DMS153 treated with DMSO at 0.1 percent for 48 hours (cell line): ENCODE measurements at regions not wholly inside any gene's neighbourhood (a gene's known extent, or its start where the extent isn't known, plus 50 kb on each side); places are given as distances from the start of the nearest gene placed in this dataset.

ENCODE experiments used
- DNase-seq: peaks from one replicate; lab custom pipeline; 2025; ENCODE audit not compliant: unreplicated experiment; lab: John Stamatoyannopoulos, UW

GRCh38 chr11:36874291-36874690, 276.3 kb upstream of the RAG2 start:
- no peak for DNase-seq

- no peak for DNase-seq
These were observed 272.3 kb upstream of the RAG2 start for GRCh38 chr11:36870361-36870760.

GRCh38 chr11:36868380-36868779, 270.3 kb upstream of the RAG2 start:
- DNase-seq, result no peak

- no peak for DNase-seq
These were observed 267.8 kb upstream of the RAG2 start for GRCh38 chr11:36865846-36866245.

GRCh38 chr11:36854875-36855274, 256.8 kb upstream of the RAG2 start:
- no peak for DNase-seq

GRCh38 chr11:36848660-36849059, 250.6 kb upstream of the RAG2 start:
- no peak for DNase-seq

- no peak for DNase-seq
These were observed 242.3 kb upstream of the RAG2 start for GRCh38 chr11:36840378-36840777.

- DNase-seq, result no peak
These were observed 239.9 kb upstream of the RAG2 start for GRCh38 chr11:36837831-36838437.

GRCh38 chr11:36825251-36825650, 227.2 kb upstream of the RAG2 start:
- DNase-seq, result no peak

GRCh38 chr11:36824349-36824748, 226.3 kb upstream of the RAG2 start:
- no peak for DNase-seq

- no peak for DNase-seq
These were observed 224.8 kb upstream of the RAG2 start for GRCh38 chr11:36822829-36823228.

- DNase-seq, result no peak
These were observed 220.4 kb upstream of the RAG2 start for GRCh38 chr11:36818410-36818809.

- DNase-seq, result no peak
These were observed 219.4 kb upstream of the RAG2 start for GRCh38 chr11:36817336-36817965.

- no peak for DNase-seq
These were observed 211.3 kb upstream of the RAG2 start for GRCh38 chr11:36809303-36809702.

- no peak for DNase-seq
These were observed 209.8 kb upstream of the RAG2 start for GRCh38 chr11:36807871-36808270.

- DNase-seq, result peak; percentile 20
These were observed 205.0 kb upstream of the RAG2 start for GRCh38 chr11:36803084-36803483.

GRCh38 chr11:36792996-36793914, 195.2 kb upstream of the RAG2 start:
- DNase-seq, result no peak

GRCh38 chr11:36791957-36792356, 193.9 kb upstream of the RAG2 start:
- DNase-seq, result no peak

- no peak for DNase-seq
These were observed 192.5 kb upstream of the RAG2 start for GRCh38 chr11:36790526-36790925.

- no peak for DNase-seq
These were observed 185.8 kb upstream of the RAG2 start for GRCh38 chr11:36783808-36784207.

- no peak for DNase-seq
These were observed 181.8 kb upstream of the RAG2 start for GRCh38 chr11:36779791-36780190.

- DNase-seq, result no peak
These were observed 179.3 kb upstream of the RAG2 start for GRCh38 chr11:36777311-36777710.
